ENCODE measurements at regions not wholly inside any gene's neighbourhood (a gene's known extent, or its start where the extent isn't known, plus 50 kb on each side); places are given as distances from the start of the nearest gene placed in this dataset.

DNA sequence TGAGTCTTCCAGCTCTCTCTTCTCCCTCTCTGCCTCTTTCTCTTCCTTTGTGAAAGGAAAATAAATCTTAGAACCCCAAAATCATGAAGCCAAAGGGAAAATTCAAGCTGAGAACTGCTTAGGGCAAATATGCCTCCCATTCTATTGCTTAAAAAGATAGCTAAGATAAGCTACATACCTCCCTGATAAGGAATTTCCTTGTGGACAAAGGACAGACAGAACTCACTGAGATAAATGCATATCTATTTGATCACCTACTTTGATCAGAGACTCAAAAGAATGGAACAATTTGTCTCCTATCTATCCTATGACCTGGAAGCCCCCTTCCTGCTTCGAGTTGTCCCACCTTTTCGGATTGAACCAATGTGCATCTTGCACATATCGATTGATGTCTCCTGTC is 220.6 kb upstream of the NMUR2 start:
- H3K4me3 ChIP-seq (ENCODE audit: low read depth, low read length), result no peak overlapping the region
- DNase-seq (ENCODE audit: low read depth), result no peak
- TF ChIP-seq, protein P1, sequence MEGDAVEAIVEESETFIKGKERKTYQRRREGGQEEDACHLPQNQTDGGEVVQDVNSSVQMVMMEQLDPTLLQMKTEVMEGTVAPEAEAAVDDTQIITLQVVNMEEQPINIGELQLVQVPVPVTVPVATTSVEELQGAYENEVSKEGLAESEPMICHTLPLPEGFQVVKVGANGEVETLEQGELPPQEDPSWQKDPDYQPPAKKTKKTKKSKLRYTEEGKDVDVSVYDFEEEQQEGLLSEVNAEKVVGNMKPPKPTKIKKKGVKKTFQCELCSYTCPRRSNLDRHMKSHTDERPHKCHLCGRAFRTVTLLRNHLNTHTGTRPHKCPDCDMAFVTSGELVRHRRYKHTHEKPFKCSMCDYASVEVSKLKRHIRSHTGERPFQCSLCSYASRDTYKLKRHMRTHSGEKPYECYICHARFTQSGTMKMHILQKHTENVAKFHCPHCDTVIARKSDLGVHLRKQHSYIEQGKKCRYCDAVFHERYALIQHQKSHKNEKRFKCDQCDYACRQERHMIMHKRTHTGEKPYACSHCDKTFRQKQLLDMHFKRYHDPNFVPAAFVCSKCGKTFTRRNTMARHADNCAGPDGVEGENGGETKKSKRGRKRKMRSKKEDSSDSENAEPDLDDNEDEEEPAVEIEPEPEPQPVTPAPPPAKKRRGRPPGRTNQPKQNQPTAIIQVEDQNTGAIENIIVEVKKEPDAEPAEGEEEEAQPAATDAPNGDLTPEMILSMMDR (IDR thresholded peaks at IDR 0.05; ENCODE audit: insufficient read depth, low read depth, low read length, missing control alignments), result no peak

DNA sequence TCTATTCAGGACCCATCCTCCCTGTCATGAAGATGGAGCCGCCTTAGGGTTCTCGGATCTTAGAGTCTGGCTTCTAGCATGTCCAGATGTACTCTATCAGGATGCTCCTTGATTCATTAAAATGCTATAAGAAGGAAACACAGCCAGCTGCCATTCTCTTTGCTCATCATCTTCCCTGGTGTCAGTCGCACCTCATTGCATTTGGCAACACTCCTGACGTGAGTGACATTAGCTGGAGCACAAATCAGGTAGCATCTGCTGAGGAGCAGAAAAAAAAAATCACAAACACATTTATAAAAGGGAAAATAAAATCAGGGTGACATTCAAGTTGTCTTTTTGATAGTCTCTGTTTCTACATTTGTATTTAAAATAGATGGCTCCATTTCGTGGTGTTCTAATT is 226.1 kb upstream of the NMUR2 start:
- no peak overlapping the region for H3K4me3 ChIP-seq (ENCODE audit: low read depth, low read length)
- TF ChIP-seq, protein P1 (IDR thresholded peaks at IDR 0.05; ENCODE audit: insufficient read depth, low read depth, low read length, missing control alignments), result no peak
- DNase-seq (ENCODE audit: low read depth), result no peak

DNA sequence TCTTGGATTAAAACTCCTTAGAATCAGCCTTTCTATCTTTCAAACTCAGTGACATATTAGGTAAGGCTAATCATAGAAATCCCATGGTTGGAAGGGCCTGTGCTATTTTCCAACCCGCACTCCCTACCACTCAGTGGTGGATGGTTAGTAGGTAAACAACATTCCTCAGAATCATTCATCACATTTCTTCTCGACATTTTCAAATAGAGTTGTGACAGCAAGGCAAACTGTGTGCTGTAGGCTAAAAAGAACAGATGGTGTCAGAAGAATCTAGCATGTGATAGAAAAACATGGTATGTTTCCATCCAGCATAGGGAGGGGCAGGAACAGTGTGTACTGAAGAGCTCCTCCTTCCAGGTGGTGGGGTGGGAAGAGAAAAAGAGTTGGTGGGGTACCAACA is 227.3 kb upstream of the NMUR2 start:
- TF ChIP-seq, protein P1 (IDR thresholded peaks at IDR 0.05; ENCODE audit: insufficient read depth, low read depth, low read length, missing control alignments), result no peak
- H3K4me3 ChIP-seq (ENCODE audit: low read depth, low read length), result no peak overlapping the region
- no peak for DNase-seq (ENCODE audit: low read depth)

DNA sequence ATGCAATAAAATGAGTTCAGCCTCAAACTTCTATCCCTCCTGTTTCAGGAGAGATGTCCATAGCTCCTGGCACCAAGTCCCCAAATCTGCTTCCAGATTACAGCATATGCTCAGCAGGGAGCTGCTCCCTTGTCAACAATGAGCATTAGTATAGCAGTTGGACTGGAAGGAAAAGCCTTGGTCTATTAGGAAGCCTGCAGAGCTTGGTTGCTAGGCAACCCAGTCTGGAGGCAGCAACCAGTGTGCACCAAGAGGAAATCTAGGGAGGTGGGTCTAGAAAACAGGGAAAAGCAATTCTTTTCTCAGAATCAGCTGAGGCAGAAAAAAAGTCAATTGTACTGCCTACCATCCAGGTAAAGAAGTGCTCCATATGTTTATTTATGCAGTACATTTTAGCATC is 229.5 kb upstream of the NMUR2 start:
- DNase-seq (ENCODE audit: low read depth), result no peak
- no peak overlapping the region for H3K4me3 ChIP-seq (ENCODE audit: low read depth, low read length)
- TF ChIP-seq, protein P1 (IDR thresholded peaks at IDR 0.05; ENCODE audit: insufficient read depth, low read depth, low read length, missing control alignments), result no peak

DNA sequence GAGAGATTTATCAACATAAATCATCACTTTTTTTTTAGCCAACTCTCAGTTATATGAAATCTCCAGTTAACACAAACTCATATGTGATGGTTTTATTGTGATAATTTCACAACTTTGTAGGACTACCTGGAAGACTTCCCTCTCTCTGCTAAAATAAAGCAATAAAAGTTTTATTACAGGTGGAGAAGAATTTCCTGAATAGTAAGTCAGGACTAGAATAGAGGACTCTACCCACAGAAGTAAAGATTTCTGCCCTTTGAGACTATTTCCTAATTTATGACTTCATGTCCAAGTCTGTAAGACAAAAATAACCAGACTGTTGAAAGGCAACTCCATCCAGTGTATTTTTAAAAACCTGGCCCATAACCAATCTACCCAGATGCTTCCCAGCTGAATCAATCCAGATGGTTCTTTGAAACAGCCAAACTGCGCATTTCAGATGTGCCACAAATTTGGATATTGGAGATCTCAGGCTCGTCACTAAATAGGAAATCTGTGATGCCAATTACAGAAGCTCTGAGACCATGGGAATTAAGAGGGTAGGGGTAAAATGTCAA is 234.0 kb upstream of the NMUR2 start:
- H3K4me3 ChIP-seq (ENCODE audit: low read depth, low read length), result no peak overlapping the region
- TF ChIP-seq, protein P1 (IDR thresholded peaks at IDR 0.05; ENCODE audit: insufficient read depth, low read depth, low read length, missing control alignments), result no peak
- DNase-seq (ENCODE audit: low read depth), result no peak

DNA sequence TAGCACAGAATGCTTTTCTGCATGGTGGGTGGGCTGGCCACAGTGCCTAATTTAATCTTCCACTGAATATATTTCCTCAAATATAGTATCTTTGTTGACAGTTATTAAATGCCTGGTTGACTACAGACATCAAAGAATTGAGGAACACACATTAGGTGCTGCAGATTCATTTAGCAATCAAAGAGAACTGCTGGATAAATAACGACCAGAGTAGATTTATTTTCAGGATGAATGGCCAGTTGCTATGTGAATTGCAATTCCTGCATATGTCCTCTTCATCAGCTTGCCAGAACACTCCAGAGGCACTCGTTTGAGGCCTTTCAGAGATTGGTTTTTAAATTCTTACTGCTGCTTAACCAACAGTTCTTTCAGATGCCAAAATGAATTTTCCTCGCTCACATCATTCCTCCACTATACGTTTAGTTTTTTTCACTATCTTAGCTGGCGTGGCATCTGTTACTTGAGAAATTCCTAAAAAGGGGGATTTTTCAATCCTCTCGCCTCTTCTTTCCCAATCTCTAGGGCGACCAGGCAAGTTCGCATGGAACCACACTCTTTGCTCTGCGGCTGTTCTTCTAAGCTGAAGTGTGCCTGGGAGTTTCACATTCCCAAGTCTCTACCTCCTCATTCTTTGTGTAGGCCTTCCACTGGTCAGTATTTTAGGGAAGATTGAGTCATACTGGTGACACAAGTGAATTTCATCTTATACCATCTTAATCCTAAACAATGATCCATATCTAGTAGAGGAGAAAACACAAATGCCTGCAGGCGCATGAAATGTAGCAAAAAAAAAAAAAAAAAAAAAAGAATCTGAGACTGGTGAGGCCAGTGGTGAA is 237.1 kb upstream of the NMUR2 start:
- DNase-seq (ENCODE audit: low read depth), result no peak
- TF ChIP-seq, protein P1 (IDR thresholded peaks at IDR 0.05; ENCODE audit: insufficient read depth, low read depth, low read length, missing control alignments), result no peak
- H3K4me3 ChIP-seq (ENCODE audit: low read depth, low read length), result no peak overlapping the region

All from GM12865 (cell line).